ENCODE measurements at regions not wholly inside any gene's neighbourhood (a gene's known extent, or its start where the extent isn't known, plus 50 kb on each side); places are given as distances from the start of the nearest gene placed in this dataset.

DNA sequence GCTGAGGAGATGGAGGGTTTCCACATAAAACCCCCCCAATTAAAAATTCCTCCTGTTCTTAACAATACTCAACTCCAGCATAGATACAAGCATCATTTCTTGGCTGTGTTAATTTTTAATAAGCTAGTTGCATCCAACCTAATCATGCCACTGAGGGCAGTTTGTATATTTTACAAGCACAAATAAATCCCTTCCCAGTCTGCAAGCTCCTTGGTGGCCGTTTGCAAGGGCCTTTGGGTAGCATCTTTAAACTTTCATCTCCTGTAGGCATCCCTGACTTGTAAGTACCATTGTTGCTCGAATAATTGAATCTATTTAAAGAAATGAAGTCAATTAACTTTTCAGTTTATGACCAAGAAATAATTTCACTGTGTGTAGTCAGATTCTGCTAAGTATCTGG is 103.5 kb upstream of the AJAP1 start:
- TF ChIP-seq EZH2 (IDR thresholded peaks at IDR 0.05) (no peak), POLR2AphosphoS5 (IDR thresholded peaks at IDR 0.05; ENCODE audit: borderline replicate concordance, low read depth, low read length) (no peak), FOXP2 (optimal IDR thresholded peaks at IDR 0.05; ENCODE audit: control extremely low read depth, extremely low read length, insufficient read depth) (no peak)
